ENCODE measurements at regions not wholly inside any gene's neighbourhood (a gene's known extent, or its start where the extent isn't known, plus 50 kb on each side); places are given as distances from the start of the nearest gene placed in this dataset.

GRCh38 chr2:147310335-147311057, 534.3 kb upstream of the ACVR2A start:
- TF ChIP-seq CTCF (IDR thresholded peaks at IDR 0.05) (no peak), POLR2A (IDR thresholded peaks at IDR 0.05) (no peak)

Data from suprapubic skin (tissue), 3 donors.